HL-60 (cell line): ENCODE measurements at regions not wholly inside any gene's neighbourhood (a gene's known extent, or its start where the extent isn't known, plus 50 kb on each side); places are given as distances from the start of the nearest gene placed in this dataset.

Source experiments
- DNase-seq, 2 experiments: peaks; one replicate each; pipeline ENCODE4 v3.0.0-alpha.2; 2010 to 2020; ENCODE audit warnings: low read depth in 1 of 2, low spot score in 1 of 2
- H3K27ac ChIP-seq: fragments of 250-450 bp; sonication (Bioruptor Pico); replicated peaks from 2 replicates; pipeline ENCODE4 v1.5.1; 2020; ENCODE audit warnings: mild to moderate bottlenecking, moderate library complexity
- H3K27me3 ChIP-seq: fragments of 250-450 bp; sonication (Bioruptor Pico); 2 replicates; pipeline ENCODE4 v1.5.1; 2021; ENCODE audit warnings: mild to moderate bottlenecking, moderate library complexity; ENCODE audit not compliant: insufficient read depth, poor library complexity, severe bottlenecking
- H3K4me3 ChIP-seq: replicated peaks from 2 replicates; pipeline ENCODE4 v1.5.1; 2011; ENCODE audit warnings: mild to moderate bottlenecking, control low read depth, low read length; ENCODE audit not compliant: insufficient read depth
- GABPA ChIP-seq: IDR thresholded peaks from 2 replicates; pipeline ENCODE4 v1.6.1; 2012; ENCODE audit warnings: low read depth
- POLR2AphosphoS5 ChIP-seq: IDR thresholded peaks from 2 replicates; pipeline ENCODE4 v1.6.1; 2012; ENCODE audit warnings: low read depth
- REST ChIP-seq: IDR thresholded peaks from 2 replicates; pipeline ENCODE4 v1.6.1; 2012; ENCODE audit warnings: low read depth; ENCODE audit not compliant: insufficient replicate concordance
- SPI1 ChIP-seq: IDR thresholded peaks from 2 replicates; pipeline ENCODE4 v1.6.1; 2012; ENCODE audit warnings: low read depth, mild to moderate bottlenecking, borderline replicate concordance
- TF ChIP-seq, protein P1 (sequence below): IDR thresholded peaks from one replicate; pipeline ENCODE4 v1.5.1; 2011; ENCODE audit warnings: low read length, control low read depth, inconsistent platforms; ENCODE audit not compliant: insufficient read depth

DNA sequence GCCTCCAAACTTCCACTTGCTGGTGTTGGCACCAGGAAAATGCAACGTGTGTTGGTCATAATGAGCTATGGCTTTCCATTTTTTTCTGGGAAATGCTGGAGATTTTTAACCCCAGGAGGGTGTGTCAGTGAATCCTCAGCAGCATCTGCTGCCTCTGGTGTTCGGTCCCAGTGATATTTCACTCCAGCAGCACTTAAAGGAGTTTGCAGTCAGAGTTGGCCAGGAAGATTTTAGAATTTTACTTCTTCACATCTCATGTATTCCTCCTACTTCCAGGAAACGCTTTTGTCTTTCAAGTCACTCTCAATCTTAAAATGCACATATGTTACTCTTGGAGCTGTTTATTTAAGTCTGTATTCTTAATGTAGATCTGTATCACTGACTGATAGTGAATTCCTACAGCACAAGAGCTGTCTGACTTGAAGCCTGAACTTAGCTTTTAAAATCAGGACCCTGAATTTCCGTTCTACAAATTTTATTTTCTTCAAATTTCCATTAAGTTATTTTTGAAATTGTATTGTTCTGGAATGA is 903.4 kb upstream of the SLC10A2 start:
- Histone ChIP-seq H3K27me3 (peaks cover 2% of the 10 kb centered on the region), H3K4me3 (no peak overlapping the region), H3K27ac (no peak overlapping the region)
- TF ChIP-seq POLR2AphosphoS5 (no peak), SPI1 (no peak), REST (no peak), GABPA (no peak)
- TF ChIP-seq, protein P1, sequence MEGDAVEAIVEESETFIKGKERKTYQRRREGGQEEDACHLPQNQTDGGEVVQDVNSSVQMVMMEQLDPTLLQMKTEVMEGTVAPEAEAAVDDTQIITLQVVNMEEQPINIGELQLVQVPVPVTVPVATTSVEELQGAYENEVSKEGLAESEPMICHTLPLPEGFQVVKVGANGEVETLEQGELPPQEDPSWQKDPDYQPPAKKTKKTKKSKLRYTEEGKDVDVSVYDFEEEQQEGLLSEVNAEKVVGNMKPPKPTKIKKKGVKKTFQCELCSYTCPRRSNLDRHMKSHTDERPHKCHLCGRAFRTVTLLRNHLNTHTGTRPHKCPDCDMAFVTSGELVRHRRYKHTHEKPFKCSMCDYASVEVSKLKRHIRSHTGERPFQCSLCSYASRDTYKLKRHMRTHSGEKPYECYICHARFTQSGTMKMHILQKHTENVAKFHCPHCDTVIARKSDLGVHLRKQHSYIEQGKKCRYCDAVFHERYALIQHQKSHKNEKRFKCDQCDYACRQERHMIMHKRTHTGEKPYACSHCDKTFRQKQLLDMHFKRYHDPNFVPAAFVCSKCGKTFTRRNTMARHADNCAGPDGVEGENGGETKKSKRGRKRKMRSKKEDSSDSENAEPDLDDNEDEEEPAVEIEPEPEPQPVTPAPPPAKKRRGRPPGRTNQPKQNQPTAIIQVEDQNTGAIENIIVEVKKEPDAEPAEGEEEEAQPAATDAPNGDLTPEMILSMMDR, result no peak
- DNase-seq, result no peak

GRCh38 chr13:103965506-103966243 is 899.5 kb upstream of the SLC10A2 start:
- no peak overlapping the region for H3K4me3 ChIP-seq
- H3K27ac ChIP-seq, result no peak overlapping the region
- no peak for DNase-seq
- TF ChIP-seq POLR2AphosphoS5, result no peak
- no peak for TF ChIP-seq REST
- TF ChIP-seq, protein P1, result no peak
- TF ChIP-seq SPI1, result no peak
- no peak for TF ChIP-seq GABPA
- peaks cover 2% of the 10 kb centered on the region for H3K27me3 ChIP-seq

- TF ChIP-seq, protein P1, result no peak
- TF ChIP-seq REST, result no peak
- TF ChIP-seq GABPA, result no peak
- TF ChIP-seq POLR2AphosphoS5, result no peak
- TF ChIP-seq SPI1, result no peak
- DNase-seq, result no peak
- Histone ChIP-seq H3K27ac (no peak overlapping the region), H3K4me3 (no peak overlapping the region), H3K27me3 (peaks cover 2% of the 10 kb centered on the region)
These were observed 895.6 kb upstream of the SLC10A2 start for GRCh38 chr13:103961784-103962183.
